ENCODE measurements at regions not wholly inside any gene's neighbourhood (a gene's known extent, or its start where the extent isn't known, plus 50 kb on each side); places are given as distances from the start of the nearest gene placed in this dataset.
"Not testable (repeated sequence)": the region's sequence is repeated elsewhere in the genome, so short reads cannot be mapped to it uniquely, and the experiment has no call there.

- intact Hi-C loops (cut with DNase I, micrococcal nuclease): loop anchor here in 1 of 2 donors (10.0 kb wide), 1 partner anchor 796 kb away; no protein-coding TSS in a partner anchor
- no peak for DNase-seq
- no peak for ATAC-seq
Measured at GRCh38 chr1:199550199-199551065, 477.1 kb upstream of the NR5A2 start.

GRCh38 chr1:199551967-199552565 is 475.4 kb upstream of the NR5A2 start:
- DNase-seq: peak in 1 of 2 donors; percentile 32

GRCh38 chr1:199553104-199553503 is 474.4 kb upstream of the NR5A2 start:
- intact Hi-C loops (cut with DNase I, micrococcal nuclease): loop anchor here in 1 of 2 donors (10.0 kb wide), 1 partner anchor 798 kb away; no protein-coding TSS in a partner anchor
- no peak for DNase-seq
- ATAC-seq: no peak

More at GRCh38 chr1:199551967-199552565, 475.4 kb upstream of the NR5A2 start:
- peak; percentile 34 for ATAC-seq
- intact Hi-C loops (cut with DNase I, micrococcal nuclease): loop anchor here in 1 of 2 donors (10.0 kb wide), 1 partner anchor 797 kb away; no protein-coding TSS in a partner anchor

GRCh38 chr1:199561334-199561733 is 466.2 kb upstream of the NR5A2 start:
- DNase-seq (no peak), ATAC-seq (no peak)
- intact Hi-C loops (cut with DNase I, micrococcal nuclease): no loop called here

GRCh38 chr1:199573047-199573446 is 454.5 kb upstream of the NR5A2 start:
- ATAC-seq (peak; percentile 93), DNase-seq (peak; percentile 79 to 81)
- intact Hi-C loops (cut with DNase I, micrococcal nuclease): no loop called here

GRCh38 chr1:199574950-199575349 is 452.6 kb upstream of the NR5A2 start:
- peak; percentile 80 for ATAC-seq
- intact Hi-C loops (cut with DNase I, micrococcal nuclease): no loop called here
- peak in 1 of 2 donors; percentile 30 for DNase-seq

GRCh38 chr1:199580300-199580699 is 447.2 kb upstream of the NR5A2 start:
- intact Hi-C loops (cut with DNase I, micrococcal nuclease): no loop called here
- DNase-seq (peak in 1 of 2 donors; percentile 15), ATAC-seq (peak; percentile 93)

- DNase-seq (no peak), ATAC-seq (no peak)
- intact Hi-C loops (cut with DNase I, micrococcal nuclease): no loop called here
Measured at GRCh38 chr1:199585392-199585791, 442.1 kb upstream of the NR5A2 start.

- intact Hi-C loops (cut with DNase I, micrococcal nuclease): no loop called here
- DNase-seq (no peak), ATAC-seq (no peak)
Measured at GRCh38 chr1:199590708-199591107, 436.8 kb upstream of the NR5A2 start.

GRCh38 chr1:199591468-199591867 is 436.0 kb upstream of the NR5A2 start:
- ATAC-seq (no peak), DNase-seq (no peak)
- intact Hi-C loops (cut with DNase I, micrococcal nuclease): no loop called here

GRCh38 chr1:199593475-199593874 is 434.0 kb upstream of the NR5A2 start:
- no peak for ATAC-seq
- no peak for DNase-seq
- intact Hi-C loops (cut with DNase I, micrococcal nuclease): no loop called here

GRCh38 chr1:199596448-199596847 is 431.1 kb upstream of the NR5A2 start:
- ATAC-seq; intact Hi-C loops (cut with DNase I, micrococcal nuclease); DNase-seq: not testable (repeated sequence)

- ATAC-seq: no peak
- DNase-seq: no peak
- intact Hi-C loops (cut with DNase I, micrococcal nuclease): no loop called here
Measured at GRCh38 chr1:199597152-199597551, 430.4 kb upstream of the NR5A2 start.

GRCh38 chr1:199608414-199608813 is 419.1 kb upstream of the NR5A2 start:
- ATAC-seq (no peak), DNase-seq (no peak)
- intact Hi-C loops (cut with DNase I, micrococcal nuclease): no loop called here

GRCh38 chr1:199612976-199613774 is 414.3 kb upstream of the NR5A2 start:
- intact Hi-C loops (cut with DNase I, micrococcal nuclease): no loop called here
- no peak for ATAC-seq
- no peak for DNase-seq

- intact Hi-C loops (cut with DNase I, micrococcal nuclease): no loop called here
- no peak for DNase-seq
Measured at GRCh38 chr1:199616947-199617346, 410.6 kb upstream of the NR5A2 start.

GRCh38 chr1:199619223-199619622 is 408.3 kb upstream of the NR5A2 start:
- ATAC-seq (no peak), DNase-seq (no peak)
- intact Hi-C loops (cut with DNase I, micrococcal nuclease): no loop called here

More at GRCh38 chr1:199616947-199617346, 410.6 kb upstream of the NR5A2 start:
- no peak for ATAC-seq

GRCh38 chr1:199626228-199626627 is 401.3 kb upstream of the NR5A2 start:
- intact Hi-C loops (cut with DNase I, micrococcal nuclease); ATAC-seq; DNase-seq: not testable (repeated sequence)

- no peak for ATAC-seq
- DNase-seq: no peak
- intact Hi-C loops (cut with DNase I, micrococcal nuclease): no loop called here
Measured at GRCh38 chr1:199629624-199630023, 397.9 kb upstream of the NR5A2 start.
